ENCODE measurements at regions not wholly inside any gene's neighbourhood (a gene's known extent, or its start where the extent isn't known, plus 50 kb on each side); places are given as distances from the start of the nearest gene placed in this dataset.

DNA sequence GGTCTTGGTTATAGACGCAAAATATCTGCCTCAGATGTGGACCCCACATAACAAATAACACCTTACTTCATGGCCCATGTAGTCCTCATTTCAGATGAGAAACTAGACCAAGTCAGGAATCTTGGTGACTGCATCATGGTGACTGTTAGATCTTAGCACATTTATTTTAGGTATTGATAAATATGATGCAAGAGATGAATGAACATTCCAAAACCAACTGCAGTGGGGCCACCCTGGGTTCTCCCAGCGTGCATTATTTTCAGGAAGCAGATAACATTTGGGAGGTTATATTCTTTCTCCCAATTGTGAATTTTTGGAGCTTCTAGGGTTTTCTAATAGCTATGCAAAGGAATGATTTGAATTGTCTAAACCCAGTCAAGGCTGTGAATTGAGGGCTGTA, 55.2 kb upstream of the PTGR2 start:
- TF ChIP-seq, protein P1, sequence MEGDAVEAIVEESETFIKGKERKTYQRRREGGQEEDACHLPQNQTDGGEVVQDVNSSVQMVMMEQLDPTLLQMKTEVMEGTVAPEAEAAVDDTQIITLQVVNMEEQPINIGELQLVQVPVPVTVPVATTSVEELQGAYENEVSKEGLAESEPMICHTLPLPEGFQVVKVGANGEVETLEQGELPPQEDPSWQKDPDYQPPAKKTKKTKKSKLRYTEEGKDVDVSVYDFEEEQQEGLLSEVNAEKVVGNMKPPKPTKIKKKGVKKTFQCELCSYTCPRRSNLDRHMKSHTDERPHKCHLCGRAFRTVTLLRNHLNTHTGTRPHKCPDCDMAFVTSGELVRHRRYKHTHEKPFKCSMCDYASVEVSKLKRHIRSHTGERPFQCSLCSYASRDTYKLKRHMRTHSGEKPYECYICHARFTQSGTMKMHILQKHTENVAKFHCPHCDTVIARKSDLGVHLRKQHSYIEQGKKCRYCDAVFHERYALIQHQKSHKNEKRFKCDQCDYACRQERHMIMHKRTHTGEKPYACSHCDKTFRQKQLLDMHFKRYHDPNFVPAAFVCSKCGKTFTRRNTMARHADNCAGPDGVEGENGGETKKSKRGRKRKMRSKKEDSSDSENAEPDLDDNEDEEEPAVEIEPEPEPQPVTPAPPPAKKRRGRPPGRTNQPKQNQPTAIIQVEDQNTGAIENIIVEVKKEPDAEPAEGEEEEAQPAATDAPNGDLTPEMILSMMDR (IDR thresholded peaks at IDR 0.05; ENCODE audit: insufficient read depth, low read length, poor library complexity, severe bottlenecking) = no peak
- TF ChIP-seq EZH2phosphoT487 (conservative IDR thresholded peaks at IDR 0.05; ENCODE audit: low read length) = no peak

Data from SU-DHL-6 (cell line).